CD14-positive monocyte (primary cell): ENCODE measurements at regions not wholly inside any gene's neighbourhood (a gene's known extent, or its start where the extent isn't known, plus 50 kb on each side); places are given as distances from the start of the nearest gene placed in this dataset.

Experiments used
- DNase-seq, 3 donors: peaks; one replicate each; pipeline ENCODE4 v3.0.0-alpha.2; 2011 to 2022
- H2AFZ ChIP-seq: 2 replicates; pipeline ENCODE4 v1.6.0; 2012; ENCODE audit warnings: mild to moderate bottlenecking, low read depth, low read length, inconsistent platforms; ENCODE audit not compliant: insufficient read depth, poor library complexity, severe bottlenecking
- H3K27ac ChIP-seq, 2 donors: 1 replicate in 1 of 2; 2 replicates in 1 of 2; pipeline ENCODE4 v1.5.1; 2012 to 2013; ENCODE audit warnings: low read length in 2 of 2, control low read depth in 1 of 2, inconsistent platforms in 1 of 2, low read depth in 1 of 2, mild to moderate bottlenecking in 1 of 2
- H3K27me3 ChIP-seq, 2 donors: one replicate each; pipeline versions ENCODE4 v1.6.0 to v1.6.1; 2011 to 2013; ENCODE audit warnings: low read length in 2 of 2; ENCODE audit not compliant: control insufficient read depth in 2 of 2, insufficient read depth in 2 of 2
- H3K36me3 ChIP-seq, 2 donors: replicated peaks in 1 of 2; 1 replicate in 1 of 2; 2 replicates in 1 of 2; pipeline versions ENCODE4 v1.5.1 to v1.6.1; 2012 to 2013; ENCODE audit warnings: low read length in 2 of 2, control low read depth in 1 of 2, inconsistent platforms in 1 of 2, mild to moderate bottlenecking in 1 of 2; ENCODE audit not compliant: insufficient read depth in 2 of 2, control insufficient read depth in 1 of 2
- H3K4me1 ChIP-seq, 2 donors: 1 replicate in 1 of 2; 2 replicates in 1 of 2; pipeline versions ENCODE4 v1.5.1 to v1.6.1; 2012 to 2013; ENCODE audit warnings: low read length in 2 of 2, control low read depth in 1 of 2, inconsistent platforms in 1 of 2, mild to moderate bottlenecking in 1 of 2, moderate library complexity in 1 of 2; ENCODE audit not compliant: insufficient read depth in 2 of 2, control insufficient read depth in 1 of 2
- H3K4me2 ChIP-seq: replicated peaks from 2 replicates; pipeline ENCODE3; 2012; ENCODE audit warnings: low read length, moderate library complexity, mild to moderate bottlenecking; ENCODE audit not compliant: poor library complexity, severe bottlenecking; ENCODE audit errors: extremely low read depth
- H3K4me3 ChIP-seq, 3 experiments: fragments of 200-600 bp in 1 of 3; sonication (generic) in 1 of 3; replicated peaks in 1 of 3; 1 replicate in 2 of 3; 2 replicates in 1 of 3; pipeline ENCODE4 v1.5.1; 2011 to 2013; ENCODE audit warnings: low read length in 3 of 3, mild to moderate bottlenecking in 3 of 3, control low read depth in 2 of 3, low read depth in 2 of 3, inconsistent platforms in 1 of 3, moderate library complexity in 1 of 3
- H3K79me2 ChIP-seq: 2 replicates; pipeline ENCODE4 v1.6.0; 2012; ENCODE audit warnings: mild to moderate bottlenecking, control low read depth, inconsistent platforms, low read length, moderate library complexity; ENCODE audit not compliant: insufficient read depth
- H3K9ac ChIP-seq: 2 replicates; pipeline ENCODE4 v1.6.0; 2017; ENCODE audit warnings: low read length, mild to moderate bottlenecking; ENCODE audit not compliant: insufficient read depth, poor library complexity, severe bottlenecking
- H3K9me3 ChIP-seq, 2 donors: replicated peaks in 1 of 2; 1 replicate in 1 of 2; 2 replicates in 1 of 2; pipeline versions ENCODE4 v1.5.1 to v1.6.1; 2012 to 2013; ENCODE audit warnings: low read length in 2 of 2, control low read depth in 1 of 2; ENCODE audit not compliant: control insufficient read depth in 1 of 2, insufficient read depth in 1 of 2
- H4K20me1 ChIP-seq: 2 replicates; pipeline ENCODE4 v1.6.0; 2012; ENCODE audit warnings: mild to moderate bottlenecking, low read length, control low read depth, moderate library complexity; ENCODE audit not compliant: insufficient read depth
- H3K27ac Mint-ChIP-seq, 7 donors: one replicate each; pipeline ENCODE4 v1.8.0; 2020; ENCODE audit warnings: mild to moderate bottlenecking in 7 of 7, mixed read lengths in 7 of 7, moderate library complexity in 6 of 7, inconsistent platforms in 2 of 7
- H3K27me3 Mint-ChIP-seq, 3 donors: one replicate each; pipeline ENCODE4 v1.8.0; 2021 to 2022; ENCODE audit warnings: low read depth in 3 of 3, mild to moderate bottlenecking in 3 of 3, mixed read lengths in 3 of 3, moderate library complexity in 3 of 3, inconsistent platforms in 1 of 3
- H3K36me3 Mint-ChIP-seq, 2 donors: one replicate each; pipeline ENCODE4 v1.8.0; 2020; ENCODE audit warnings: mixed read lengths in 2 of 2, inconsistent platforms in 1 of 2, mild to moderate bottlenecking in 1 of 2
- H3K4me1 Mint-ChIP-seq: one replicate; pipeline ENCODE4 v1.8.0; 2020; ENCODE audit warnings: mild to moderate bottlenecking, mixed read lengths
- H3K4me3 Mint-ChIP-seq, 2 donors: one replicate each; pipeline ENCODE4 v1.8.0; 2020; ENCODE audit warnings: mild to moderate bottlenecking in 2 of 2, mixed read lengths in 2 of 2, moderate library complexity in 1 of 2
- H3K9me3 Mint-ChIP-seq, 7 donors: one replicate each; pipeline ENCODE4 v1.8.0; 2020 to 2022; ENCODE audit warnings: mixed read lengths in 7 of 7, mild to moderate bottlenecking in 6 of 7, moderate library complexity in 6 of 7, inconsistent platforms in 2 of 7
- CTCF ChIP-seq: fragments of 200-600 bp; IDR thresholded peaks from one replicate; pipeline ENCODE4 v1.8.0; 2022; ENCODE audit warnings: antibody characterized with exemption, mild to moderate bottlenecking
- WGBS: methylation state at CpG from one replicate; pipeline ENCODE4 v1.1.5; 2013; ENCODE audit warnings: missing lambda C conversion rate; ENCODE audit not compliant: insufficient coverage; 5-methylcytosine and 5-hydroxymethylcytosine counted together
- intact Hi-C, 2 donors: fragments of 100-400 bp; cut with micrococcal nuclease; formaldehyde crosslinking; loops; one replicate each; pipeline versions ENCODE4 v1.15.0 to v1.15.1; 2023

GRCh38 chr18:34339155-34339554 is 114.4 kb upstream of the NOL4 start:
- Mint-ChIP-seq H3K36me3 (no peaks in the 10 kb centered on the region), H3K27ac (no peak overlapping the region), H3K9me3 (peaks cover 0 to 4% (median 2%) of the 10 kb centered on the region in 7 donors), H3K4me1 (no peaks in the 10 kb centered on the region), H3K27me3 (no peaks in the 10 kb centered on the region), H3K4me3 (no peak overlapping the region)
- Histone ChIP-seq H3K36me3 (no peaks in the 10 kb centered on the region), H3K4me3 (no peak overlapping the region), H3K27me3 (no peaks in the 10 kb centered on the region), H3K27ac (no peak overlapping the region), H3K79me2 (no peaks in the 10 kb centered on the region), H3K9ac (no peak overlapping the region), H4K20me1 (no peaks in the 10 kb centered on the region), H3K9me3 (no peaks in the 10 kb centered on the region), H3K4me1 (no peaks in the 10 kb centered on the region), H3K4me2 (no peak overlapping the region), H2AFZ (no peak overlapping the region)
- DNase-seq, result no peak
- no CpG with 5 or more reads among the region's 1 CpG for WGBS
- TF ChIP-seq CTCF, result no peak
- intact Hi-C loops, result no loop called here

DNA sequence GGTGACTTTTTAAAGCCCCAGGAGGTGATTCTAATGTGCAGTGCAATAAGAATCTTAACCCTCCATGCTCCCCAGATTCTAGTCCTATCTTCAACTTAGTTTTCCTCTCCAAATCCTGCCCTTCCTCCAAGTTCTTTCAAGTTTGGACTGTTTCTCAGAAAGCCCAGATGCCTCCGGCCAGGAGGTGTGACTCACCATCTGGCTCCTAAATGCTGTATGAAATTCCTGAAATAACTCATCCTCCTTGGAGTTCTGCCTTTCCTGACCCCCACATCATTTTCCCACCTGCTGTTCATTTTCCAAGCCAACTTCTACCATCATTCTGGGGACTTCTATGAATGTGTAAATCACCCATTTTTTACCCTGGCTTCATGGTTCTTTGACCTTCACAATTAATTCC is 118.2 kb upstream of the NOL4 start:
- no peak overlapping the region for H3K4me2 ChIP-seq
- H3K79me2 ChIP-seq, result no peaks in the 10 kb centered on the region
- intact Hi-C loops, result no loop called here
- Mint-ChIP-seq H3K4me3 (no peak overlapping the region), H3K27ac (no peak overlapping the region), H3K4me1 (no peaks in the 10 kb centered on the region), H3K36me3 (no peaks in the 10 kb centered on the region), H3K9me3 (peaks cover 0 to 3% (median 0%) of the 10 kb centered on the region in 7 donors), H3K27me3 (no peaks in the 10 kb centered on the region)
- no peak overlapping the region for H3K27ac ChIP-seq
- 80% methylated on average over 1 of the region's 1 CpG for WGBS
- H4K20me1 ChIP-seq, result no peaks in the 10 kb centered on the region
- no peak overlapping the region for H3K9ac ChIP-seq
- no peak for DNase-seq
- no peaks in the 10 kb centered on the region for H3K36me3 ChIP-seq
- no peaks in the 10 kb centered on the region for H3K4me1 ChIP-seq
- H3K27me3 ChIP-seq, result no peaks in the 10 kb centered on the region
- no peak overlapping the region for H3K4me3 ChIP-seq
- TF ChIP-seq CTCF, result no peak
- H3K9me3 ChIP-seq, result no peaks in the 10 kb centered on the region
- no peak overlapping the region for H2AFZ ChIP-seq
